Progenitor cell of endocrine pancreas (in vitro differentiated cells): ENCODE measurements at regions not wholly inside any gene's neighbourhood (a gene's known extent, or its start where the extent isn't known, plus 50 kb on each side); places are given as distances from the start of the nearest gene placed in this dataset.

Source experiments
- DNase-seq: peaks from one replicate; pipeline ENCODE4 v3.0.0; 2021; ENCODE audit warnings: low spot score; ENCODE audit not compliant: unreplicated experiment
- H3K27ac Mint-ChIP-seq: 2 replicates; pipeline ENCODE4 v1.8.0; 2021; ENCODE audit warnings: mild to moderate bottlenecking, moderate library complexity, mixed read lengths
- H3K27me3 Mint-ChIP-seq: 2 replicates; pipeline ENCODE4 v1.8.0; 2021; ENCODE audit warnings: mixed read lengths
- H3K36me3 Mint-ChIP-seq: 2 replicates; pipeline ENCODE4 v1.8.0; 2022; ENCODE audit warnings: mixed read lengths; ENCODE audit not compliant: insufficient read depth
- H3K4me1 Mint-ChIP-seq: 2 replicates; pipeline ENCODE4 v1.8.0; 2021; ENCODE audit warnings: low read depth, mixed read lengths
- H3K4me3 Mint-ChIP-seq: 2 replicates; pipeline ENCODE4 v1.8.0; 2021; ENCODE audit warnings: low read depth, mild to moderate bottlenecking, moderate library complexity, mixed read lengths
- H3K9me3 Mint-ChIP-seq: 2 replicates; pipeline ENCODE4 v1.8.0; 2021; ENCODE audit warnings: low read depth, mixed read lengths
- CTCF ChIP-seq: fragments of 200-600 bp; sonication (generic); IDR thresholded peaks from one replicate; pipeline ENCODE4 v1.5.0; 2021; ENCODE audit warnings: antibody characterized with exemption, mild to moderate bottlenecking; ENCODE audit not compliant: unreplicated experiment

- DNase-seq, result no peak
- Mint-ChIP-seq H3K36me3 (no peaks in the 10 kb centered on the region), H3K27me3 (peaks cover 4% of the 10 kb centered on the region), H3K4me3 (no peak overlapping the region), H3K27ac (no peak overlapping the region), H3K9me3 (no peaks in the 10 kb centered on the region), H3K4me1 (peaks cover 13% of the 10 kb centered on the region)
- TF ChIP-seq CTCF, result no peak
Measured at GRCh38 chr3:159857840-159858239, 130.8 kb upstream of the IL12A start.

GRCh38 chr3:159858650-159859049 is 130.0 kb upstream of the IL12A start:
- no peaks in the 10 kb centered on the region for H3K9me3 Mint-ChIP-seq
- peaks cover 7% of the 10 kb centered on the region for H3K4me1 Mint-ChIP-seq
- no peak overlapping the region for H3K27ac Mint-ChIP-seq
- DNase-seq, result no peak
- H3K36me3 Mint-ChIP-seq, result no peaks in the 10 kb centered on the region
- TF ChIP-seq CTCF, result no peak
- no peak overlapping the region for H3K4me3 Mint-ChIP-seq
- peaks cover 4% of the 10 kb centered on the region for H3K27me3 Mint-ChIP-seq

- Mint-ChIP-seq H3K9me3 (no peaks in the 10 kb centered on the region), H3K27me3 (peaks cover 4% of the 10 kb centered on the region), H3K4me1 (peaks cover 7% of the 10 kb centered on the region), H3K36me3 (no peaks in the 10 kb centered on the region), H3K4me3 (no peak overlapping the region), H3K27ac (no peak overlapping the region)
- TF ChIP-seq CTCF, result no peak
- no peak for DNase-seq
Measured at GRCh38 chr3:159859424-159859823, 129.2 kb upstream of the IL12A start.

GRCh38 chr3:159859836-159860235 is 128.8 kb upstream of the IL12A start:
- no peak for TF ChIP-seq CTCF
- Mint-ChIP-seq H3K4me1 (peaks cover 7% of the 10 kb centered on the region), H3K27ac (no peak overlapping the region), H3K36me3 (no peaks in the 10 kb centered on the region), H3K9me3 (no peaks in the 10 kb centered on the region), H3K27me3 (peaks cover 4% of the 10 kb centered on the region), H3K4me3 (no peak overlapping the region)
- no peak for DNase-seq

GRCh38 chr3:159860269-159861116 is 128.1 kb upstream of the IL12A start:
- peaks cover 7% of the 10 kb centered on the region for H3K4me1 Mint-ChIP-seq
- H3K27me3 Mint-ChIP-seq, result peaks cover 4% of the 10 kb centered on the region
- no peak overlapping the region for H3K27ac Mint-ChIP-seq
- TF ChIP-seq CTCF, result no peak
- H3K9me3 Mint-ChIP-seq, result no peaks in the 10 kb centered on the region
- H3K4me3 Mint-ChIP-seq, result no peak overlapping the region
- no peak for DNase-seq
- H3K36me3 Mint-ChIP-seq, result no peaks in the 10 kb centered on the region
